ENCODE measurements at regions not wholly inside any gene's neighbourhood (a gene's known extent, or its start where the extent isn't known, plus 50 kb on each side); places are given as distances from the start of the nearest gene placed in this dataset.

- Histone ChIP-seq H3K27ac (ENCODE audit: extremely low read depth, low read depth, low read length) (no peak overlapping the region), H4K20me1 (replicated peaks; ENCODE audit: control insufficient read depth, insufficient read depth, low read length) (no peaks in the 10 kb centered on the region), H3K4me2 (ENCODE audit: insufficient read depth, low read length) (no peak overlapping the region), H3K4me3 (no peak overlapping the region), H3K27me3 (ENCODE audit: control insufficient read depth in 2 of 2, insufficient read depth in 2 of 2, low read length in 2 of 2) (peaks cover 36 to 45% of the 10 kb centered on the region in 2 experiments; a peak in 4 of 5 replicates), H2AFZ (ENCODE audit: low read depth, low read length) (no peak overlapping the region), H3K79me2 (ENCODE audit: control insufficient read depth, insufficient read depth, low read length) (no peaks in the 10 kb centered on the region), H3K4me1 (replicated peaks in 1 of 2; ENCODE audit: control insufficient read depth in 2 of 2, insufficient read depth in 2 of 2, low read length in 2 of 2) (no peaks in the 10 kb centered on the region), H3K36me3 (ENCODE audit: control insufficient read depth, insufficient read depth, low read length) (no peaks in the 10 kb centered on the region), H3K9me1 (ENCODE audit: control insufficient read depth, insufficient read depth, low read length) (no peaks in the 10 kb centered on the region), H3K9me3 (replicated peaks; ENCODE audit: control insufficient read depth, insufficient read depth, low read depth, low read length) (no peaks in the 10 kb centered on the region), H3K9ac (ENCODE audit: insufficient read depth in 1 of 2, low read depth in 2 of 2, low read length in 2 of 2) (no peak overlapping the region)
- intact Hi-C loops (cut with micrococcal nuclease) (no loop called here), in situ Hi-C loops (cut with MboI) (no loop called here)
- no peak for DNase-seq (ENCODE audit: extremely low read depth in 1 of 4, low spot score in 3 of 4)
- TF ChIP-seq MEF2A (IDR thresholded peaks at IDR 0.05; ENCODE audit: control insufficient read depth, low read depth, low read length) (no peak), DEAF1 (CRISPR knock-in tag; IDR thresholded peaks at IDR 0.05) (no peak), ZNF3 (CRISPR knock-in tag; IDR thresholded peaks at IDR 0.05) (no peak), BRD9 (IDR thresholded peaks at IDR 0.05; ENCODE audit: low read depth, partially characterized antibody) (no peak), ZBTB8A (IDR thresholded peaks at IDR 0.05; ENCODE audit: partially characterized antibody) (no peak), POLR2AphosphoS2 (IDR thresholded peaks at IDR 0.05; ENCODE audit: low read length) (no peak), ZFX (CRISPR knock-in tag; IDR thresholded peaks at IDR 0.05) (no peak), TCF15 (CRISPR knock-in tag; IDR thresholded peaks at IDR 0.05) (no peak), ZNF707 (CRISPR knock-in tag; conservative IDR thresholded peaks at IDR 0.05) (no peak), XRCC5 (IDR thresholded peaks at IDR 0.05; ENCODE audit: low read depth, low read length) (no peak), KDM5B (IDR thresholded peaks at IDR 0.05; ENCODE audit: insufficient replicate concordance, low read depth, low read length) (no peak), MAFK (IDR thresholded peaks at IDR 0.05; ENCODE audit: low read length) (no peak), E2F5 (CRISPR knock-in tag; IDR thresholded peaks at IDR 0.05) (no peak), ZNF764 (CRISPR knock-in tag; IDR thresholded peaks at IDR 0.05; ENCODE audit: low read depth) (no peak), MBD1 (CRISPR knock-in tag; IDR thresholded peaks at IDR 0.05) (no peak), FOXA1 (IDR thresholded peaks at IDR 0.05; ENCODE audit: borderline replicate concordance) (no peak)
- CTCF ChIA-PET (ENCODE audit: low intra/inter-chr PET ratio): no interaction called here
- no TSS peak for BruUV-seq (replicated peaks)
- 1% methylated on average over 15 of the region's 16 CpGs for WGBS (ENCODE audit: insufficient coverage, low coverage, missing lambda C conversion rate)
- POLR2A ChIA-PET: interaction anchor here (0.5 to 1.2 kb wide), 2 partner anchors 9 to 10 kb away, joined by 3 read pairs; no protein-coding TSS in a partner anchor
- no peak for ATAC-seq
- no peak for FAIRE-seq
Measured at GRCh38 chr5:179486596-179487051, 63.7 kb upstream of the RUFY1 start.

Measured in K562 (cell line).